ENCODE measurements at regions not wholly inside any gene's neighbourhood (a gene's known extent, or its start where the extent isn't known, plus 50 kb on each side); places are given as distances from the start of the nearest gene placed in this dataset.
"Not testable (repeated sequence)": the region's sequence is repeated elsewhere in the genome, so short reads cannot be mapped to it uniquely, and the experiment has no call there.

- not testable (repeated sequence) for H4K91ac ChIP-seq (ENCODE audit: insufficient read length, low read depth, low read length)
- no CpG with 5 or more reads among the region's 8 CpGs for whole genome bisulfite sequencing (ENCODE audit: extremely low coverage, insufficient read length, low lambda C conversion rate)
Measured at GRCh38 chr21:6530655-6531054, 3990.7 kb upstream of the TPTE start.

GRCh38 chr21:6533261-6533660 lies 3988.1 kb upstream of the TPTE start:
- H3K23me2 ChIP-seq (ENCODE audit: insufficient read length, low read depth, low read length, poor library complexity, severe bottlenecking); DNase-seq; H3K14ac ChIP-seq (ENCODE audit: insufficient read depth, low read length); H4K20me1 ChIP-seq (ENCODE audit: control insufficient read depth, insufficient read depth, insufficient read length); H4K5ac ChIP-seq (ENCODE audit: insufficient read length, low read depth, low read length); H3K9me3 Mint-ChIP-seq; H3K27ac Mint-ChIP-seq; H2AFZ ChIP-seq (ENCODE audit: low read length); H3K9me3 ChIP-seq (ENCODE audit: control insufficient read depth, low read depth, low read length); H3K4me2 ChIP-seq (ENCODE audit: insufficient read depth, insufficient read length, low read length); H3K27me3 Mint-ChIP-seq (ENCODE audit: low read depth); H3K56ac ChIP-seq (ENCODE audit: insufficient read length, low read depth, low read length); H3K27ac ChIP-seq (ENCODE audit: insufficient read length, low read depth, low read length); H3K4me3 Mint-ChIP-seq; H3K4ac ChIP-seq (ENCODE audit: low read depth, low read length); H4K8ac ChIP-seq (replicated peaks; ENCODE audit: insufficient read length, low read depth, low read length); H2BK120ac ChIP-seq (ENCODE audit: low read depth, low read length, poor library complexity, severe bottlenecking); H3T11ph ChIP-seq (ENCODE audit: low read length); H4K91ac ChIP-seq (ENCODE audit: insufficient read length, low read depth, low read length); H3K23ac ChIP-seq (ENCODE audit: insufficient read length, low read depth, low read length); H3K4me1 Mint-ChIP-seq; H2BK12ac ChIP-seq (ENCODE audit: insufficient read length, low read depth, low read length); H3K18ac ChIP-seq (ENCODE audit: insufficient read length, low read depth, low read length); H2BK20ac ChIP-seq (ENCODE audit: low read depth, low read length, poor library complexity, severe bottlenecking); H3K27me3 ChIP-seq (ENCODE audit: insufficient read depth, low read length); H3K79me2 ChIP-seq (ENCODE audit: insufficient read depth, low read length); H3K79me1 ChIP-seq (ENCODE audit: insufficient read depth, low read depth, low read length, poor library complexity, severe bottlenecking); H2BK15ac ChIP-seq (ENCODE audit: low read depth, low read length); H3K4me1 ChIP-seq (ENCODE audit: insufficient read depth, low read length); H2BK5ac ChIP-seq (ENCODE audit: insufficient read length, low read length); H3K36me3 Mint-ChIP-seq (ENCODE audit: insufficient read depth in 1 of 3, low read depth in 3 of 3); H3K9ac ChIP-seq (ENCODE audit: extremely low read depth, insufficient read length, low read length); H2AK5ac ChIP-seq (ENCODE audit: insufficient read length, low read length): not testable (repeated sequence)
- WGBS (ENCODE audit: extremely low coverage, insufficient read length, low lambda C conversion rate), result no CpG with 5 or more reads among the region's 25 CpGs

More at GRCh38 chr21:6530655-6531054, 3990.7 kb upstream of the TPTE start:
- H2BK5ac ChIP-seq (ENCODE audit: insufficient read length, low read length); H3K4me2 ChIP-seq (ENCODE audit: insufficient read depth, insufficient read length, low read length); H3K79me1 ChIP-seq (ENCODE audit: insufficient read depth, low read depth, low read length, poor library complexity, severe bottlenecking); H3K23ac ChIP-seq (ENCODE audit: insufficient read length, low read depth, low read length); H3K9me3 Mint-ChIP-seq; H3K4me1 Mint-ChIP-seq; H3K4me1 ChIP-seq (ENCODE audit: insufficient read depth, low read length); H3K27ac Mint-ChIP-seq; H2BK20ac ChIP-seq (ENCODE audit: low read depth, low read length, poor library complexity, severe bottlenecking); H2BK15ac ChIP-seq (ENCODE audit: low read depth, low read length); H3K9me3 ChIP-seq (ENCODE audit: control insufficient read depth, low read depth, low read length); H2AK5ac ChIP-seq (ENCODE audit: insufficient read length, low read length); H3K4me3 Mint-ChIP-seq; H3K27ac ChIP-seq (ENCODE audit: insufficient read length, low read depth, low read length); DNase-seq; H3K9ac ChIP-seq (ENCODE audit: extremely low read depth, insufficient read length, low read length); H3K14ac ChIP-seq (ENCODE audit: insufficient read depth, low read length); H3K27me3 Mint-ChIP-seq (ENCODE audit: low read depth); H3K4ac ChIP-seq (ENCODE audit: low read depth, low read length); H3K27me3 ChIP-seq (ENCODE audit: insufficient read depth, low read length); H3T11ph ChIP-seq (ENCODE audit: low read length); H2BK12ac ChIP-seq (ENCODE audit: insufficient read length, low read depth, low read length); H3K56ac ChIP-seq (ENCODE audit: insufficient read length, low read depth, low read length); H4K20me1 ChIP-seq (ENCODE audit: control insufficient read depth, insufficient read depth, insufficient read length); H3K36me3 Mint-ChIP-seq (ENCODE audit: insufficient read depth in 1 of 3, low read depth in 3 of 3); H4K5ac ChIP-seq (ENCODE audit: insufficient read length, low read depth, low read length); H3K79me2 ChIP-seq (ENCODE audit: insufficient read depth, low read length); H3K18ac ChIP-seq (ENCODE audit: insufficient read length, low read depth, low read length); H2BK120ac ChIP-seq (ENCODE audit: low read depth, low read length, poor library complexity, severe bottlenecking); H2AFZ ChIP-seq (ENCODE audit: low read length); H4K8ac ChIP-seq (replicated peaks; ENCODE audit: insufficient read length, low read depth, low read length); H3K23me2 ChIP-seq (ENCODE audit: insufficient read length, low read depth, low read length, poor library complexity, severe bottlenecking): not testable (repeated sequence)
